ENCODE measurements at regions not wholly inside any gene's neighbourhood (a gene's known extent, or its start where the extent isn't known, plus 50 kb on each side); places are given as distances from the start of the nearest gene placed in this dataset.

- Histone ChIP-seq H3K36me3 (replicated peaks in 1 of 2) (no peaks in the 10 kb centered on the region), H3K9me3 (replicated peaks in 1 of 3) (peaks cover 0 to 4% (median 0%) of the 10 kb centered on the region in 3 donors), H3K4me3 (no peak overlapping the region), H3K4me1 (replicated peaks in 1 of 2) (no peaks in the 10 kb centered on the region), H3K27ac (no peak overlapping the region), H3K27me3 (no peaks in the 10 kb centered on the region)
- no peak for DNase-seq
- intact Hi-C loops (cut with DNase I) = no loop called here
- TF ChIP-seq CTCF (IDR thresholded peaks at IDR 0.05) (no peak), POLR2A (IDR thresholded peaks at IDR 0.05) (no peak)
These were observed 455.9 kb upstream of the USP15 start for GRCh38 chr12:61804301-61804700.

GRCh38 chr12:61808856-61809255 is 451.3 kb upstream of the USP15 start:
- Histone ChIP-seq H3K27ac (no peak overlapping the region), H3K4me1 (replicated peaks in 1 of 2) (no peaks in the 10 kb centered on the region), H3K36me3 (replicated peaks in 1 of 2) (no peaks in the 10 kb centered on the region), H3K4me3 (no peak overlapping the region), H3K27me3 (no peaks in the 10 kb centered on the region), H3K9me3 (replicated peaks in 1 of 3) (no peaks in the 10 kb centered on the region)
- TF ChIP-seq POLR2A (IDR thresholded peaks at IDR 0.05) (no peak), CTCF (IDR thresholded peaks at IDR 0.05) (no peak)
- intact Hi-C loops (cut with DNase I) = no loop called here
- DNase-seq = no peak
- 85 to 89% (median 88%) methylated on average over 4 of the region's 4 CpGs for WGBS, 4 donors

- 87 to 95% (median 91%) methylated on average over 1 of the region's 1 CpG for WGBS, 4 donors
- no peaks in the 10 kb centered on the region for H3K9me3 ChIP-seq (replicated peaks in 1 of 3)
- H3K4me3 ChIP-seq = no peak overlapping the region
- H3K4me1 ChIP-seq (replicated peaks in 1 of 2) = no peaks in the 10 kb centered on the region
- no peaks in the 10 kb centered on the region for H3K27me3 ChIP-seq
- no peaks in the 10 kb centered on the region for H3K36me3 ChIP-seq (replicated peaks in 1 of 2)
- DNase-seq = no peak
- no peak for TF ChIP-seq POLR2A (IDR thresholded peaks at IDR 0.05)
- no peak for TF ChIP-seq CTCF (IDR thresholded peaks at IDR 0.05)
- no peak overlapping the region for H3K27ac ChIP-seq
- intact Hi-C loops (cut with DNase I) = no loop called here
These were observed 449.7 kb upstream of the USP15 start for GRCh38 chr12:61810486-61810885.

GRCh38 chr12:61821381-61821780 is 438.8 kb upstream of the USP15 start:
- no peak overlapping the region for H3K27ac ChIP-seq
- no peaks in the 10 kb centered on the region for H3K36me3 ChIP-seq (replicated peaks in 1 of 2)
- no peaks in the 10 kb centered on the region for H3K9me3 ChIP-seq (replicated peaks in 1 of 3)
- intact Hi-C loops (cut with DNase I) = no loop called here
- no peaks in the 10 kb centered on the region for H3K27me3 ChIP-seq
- no peak for DNase-seq
- H3K4me3 ChIP-seq = no peak overlapping the region
- TF ChIP-seq POLR2A (IDR thresholded peaks at IDR 0.05) (no peak), CTCF (IDR thresholded peaks at IDR 0.05) (no peak)
- H3K4me1 ChIP-seq (replicated peaks in 1 of 2) = no peaks in the 10 kb centered on the region

All from adrenal gland (tissue), 9 donors.